ENCODE measurements at regions not wholly inside any gene's neighbourhood (a gene's known extent, or its start where the extent isn't known, plus 50 kb on each side); places are given as distances from the start of the nearest gene placed in this dataset.

GRCh38 chr12:42905419-42905705, 315.8 kb upstream of the PRICKLE1 start:
- TF ChIP-seq CTCF (IDR thresholded peaks at IDR 0.05 in 2 of 3, conservative IDR thresholded peaks at IDR 0.05 in 1 of 3; ENCODE audit: borderline replicate concordance in 1 of 3, insufficient read depth in 1 of 3, low read depth in 2 of 3, low read length in 2 of 3) (no peak), POLR2A (IDR thresholded peaks at IDR 0.05; ENCODE audit: borderline replicate concordance, extremely low read depth, insufficient read depth, insufficient read length) (no peak)
